Right renal cortex interstitium (tissue), 3 donors: ENCODE measurements at regions not wholly inside any gene's neighbourhood (a gene's known extent, or its start where the extent isn't known, plus 50 kb on each side); places are given as distances from the start of the nearest gene placed in this dataset.
A peak's percentile ranks its signal among the peaks of the same experiment; 100 is the strongest.
"Not testable (repeated sequence)": the region's sequence is repeated elsewhere in the genome, so short reads cannot be mapped to it uniquely, and the experiment has no call there.

ENCODE experiments used
- DNase-seq, 3 donors: peaks; one replicate each; pipeline ENCODE4 v3.0.0-alpha.2; 2013; ENCODE audit warnings: low read depth in 3 of 3, low spot score in 2 of 3

DNA sequence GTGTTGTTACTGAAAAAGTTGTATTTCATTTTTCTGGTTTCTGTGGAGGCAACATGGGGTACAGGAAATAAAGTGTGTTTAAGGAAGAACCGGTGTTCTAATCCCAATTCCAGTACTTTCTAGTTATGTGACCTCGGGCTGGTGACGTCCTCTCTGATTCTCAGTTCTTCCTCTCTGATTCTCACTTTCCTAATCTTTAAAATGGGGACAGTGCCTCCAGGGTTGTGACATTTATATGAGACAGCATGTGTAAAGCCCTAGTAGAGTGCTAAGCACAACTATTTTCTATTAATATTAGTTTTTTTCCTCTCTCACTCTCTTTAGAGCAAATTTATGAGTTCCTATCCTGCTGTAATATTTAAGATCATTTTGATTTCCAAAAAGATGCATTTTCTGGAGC is 50.9 kb upstream of the PTPDC1 start:
- no peak for DNase-seq

GRCh38 chr9:94031946-94032345 is 52.3 kb upstream of the PTPDC1 start:
- no peak for DNase-seq

- no peak for DNase-seq
These were observed 52.9 kb upstream of the PTPDC1 start for GRCh38 chr9:94031380-94031779.

GRCh38 chr9:94030318-94031179 is 53.7 kb upstream of the PTPDC1 start:
- peak; percentile 76 to 87 (median 76) for DNase-seq

GRCh38 chr9:94029932-94030317 is 54.3 kb upstream of the PTPDC1 start:
- no peak for DNase-seq

- no peak for DNase-seq
These were observed 57.4 kb upstream of the PTPDC1 start for GRCh38 chr9:94026816-94027215.

DNA sequence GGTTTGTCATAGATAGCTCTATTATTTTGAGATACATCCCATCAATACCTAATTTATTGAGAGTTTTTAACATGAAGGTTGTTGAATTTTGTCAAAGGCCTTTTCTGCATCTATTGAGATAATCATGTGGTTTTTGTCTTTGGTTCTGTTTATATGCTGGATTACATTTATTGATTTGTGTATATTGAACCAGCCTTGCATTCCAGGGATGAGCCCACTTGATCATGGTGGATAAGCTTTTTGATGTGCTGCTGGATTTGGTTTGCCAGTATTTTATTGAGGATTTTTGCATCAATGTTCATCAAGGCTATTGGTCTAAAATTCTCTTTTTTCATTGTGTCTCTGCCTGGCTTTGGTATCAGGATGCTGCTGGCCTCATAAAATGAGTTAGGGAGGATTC is 61.8 kb upstream of the PTPDC1 start:
- DNase-seq = not testable (repeated sequence)

- not testable (repeated sequence) for DNase-seq
These were observed 63.4 kb upstream of the PTPDC1 start for GRCh38 chr9:94020836-94021235.

DNA sequence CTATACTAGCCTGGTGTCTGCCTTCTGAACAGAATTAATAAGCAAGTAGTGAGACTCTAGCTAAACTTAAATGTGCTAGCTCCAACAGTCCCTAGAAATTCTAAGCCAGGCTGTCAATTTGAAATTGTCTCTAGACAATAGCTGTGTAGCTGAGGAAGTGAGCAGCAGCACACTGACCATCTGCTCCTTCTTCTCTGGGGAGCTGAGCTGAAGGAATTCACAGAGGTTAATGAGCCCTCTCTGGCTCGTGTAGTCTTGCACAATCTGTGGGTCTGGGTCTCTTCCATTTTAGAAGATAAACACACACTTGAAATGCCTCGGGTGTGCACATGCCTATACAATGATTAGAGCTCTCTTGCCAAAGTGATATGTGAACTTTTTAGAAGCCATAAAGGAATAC is 63.5 kb upstream of the BARX1 start:
- no peak for DNase-seq

- no peak for DNase-seq
These were observed 62.9 kb upstream of the BARX1 start for GRCh38 chr9:94017939-94018531.

DNA sequence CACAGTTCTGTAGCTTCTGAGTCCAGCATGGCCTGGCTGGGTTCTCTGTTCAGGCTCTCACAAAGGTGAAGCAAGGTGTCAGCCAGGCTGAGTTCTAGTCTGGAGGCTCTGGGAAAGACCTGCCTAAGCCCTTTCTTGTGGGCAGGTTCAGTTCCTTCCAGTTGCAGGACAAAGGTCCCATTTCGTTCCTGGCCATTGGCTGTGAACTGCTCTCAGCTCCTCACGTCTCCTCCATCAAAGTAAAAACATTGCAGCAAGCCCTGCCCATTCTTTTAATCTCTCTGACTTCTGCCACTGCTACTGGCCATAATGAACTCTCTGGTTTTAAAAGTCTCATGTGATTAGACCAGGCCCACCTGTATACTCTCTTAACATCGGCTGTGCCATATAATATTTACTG is 61.6 kb upstream of the BARX1 start:
- no peak for DNase-seq

DNA sequence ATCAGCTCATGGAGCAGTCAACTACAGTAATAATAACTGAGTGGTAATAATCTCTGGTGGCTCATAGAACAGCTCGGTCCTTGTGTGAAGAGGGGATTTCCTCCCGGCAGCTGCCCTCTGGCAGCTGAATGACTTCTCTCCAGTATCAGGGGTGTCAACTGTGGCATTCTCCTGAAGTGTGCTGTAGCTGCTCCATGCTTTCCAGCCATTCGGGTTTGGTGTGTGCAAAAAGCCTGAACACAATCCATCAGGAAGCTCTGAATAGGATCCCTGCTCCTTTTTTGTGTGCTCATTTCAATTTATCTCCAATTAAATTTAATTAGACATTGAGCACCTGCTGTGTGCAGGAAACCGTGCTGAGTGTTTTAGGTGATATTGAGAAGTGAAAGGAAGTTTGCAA is 59.8 kb upstream of the BARX1 start:
- DNase-seq = no peak

DNA sequence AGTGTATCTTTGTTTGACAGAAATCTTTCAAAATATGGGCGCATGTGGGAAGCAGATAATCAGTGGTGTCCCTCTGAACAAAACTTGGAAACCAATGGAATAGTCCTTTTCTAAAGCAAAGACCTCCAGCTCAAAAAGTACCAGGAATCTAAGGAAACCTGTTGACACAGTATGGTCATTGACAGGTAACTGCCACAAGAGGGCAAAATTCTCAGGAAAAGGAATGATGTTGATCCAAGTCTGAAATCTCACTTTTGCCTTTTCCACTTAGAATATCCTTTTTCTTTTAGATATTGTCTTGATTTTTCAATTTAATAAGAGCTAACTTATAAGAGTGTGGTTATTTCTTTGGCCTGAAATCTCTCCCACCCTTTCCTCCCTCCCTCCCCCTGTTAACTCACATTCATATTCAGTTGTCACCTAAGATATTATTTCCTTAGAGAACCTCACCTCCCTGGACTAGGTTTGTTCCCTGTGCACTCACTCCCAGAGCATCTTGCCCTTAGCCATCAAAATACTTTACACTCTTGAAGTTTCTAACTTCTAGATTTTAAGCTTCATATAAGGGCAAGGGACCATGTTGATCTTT is 59.0 kb upstream of the BARX1 start:
- DNase-seq = no peak

DNA sequence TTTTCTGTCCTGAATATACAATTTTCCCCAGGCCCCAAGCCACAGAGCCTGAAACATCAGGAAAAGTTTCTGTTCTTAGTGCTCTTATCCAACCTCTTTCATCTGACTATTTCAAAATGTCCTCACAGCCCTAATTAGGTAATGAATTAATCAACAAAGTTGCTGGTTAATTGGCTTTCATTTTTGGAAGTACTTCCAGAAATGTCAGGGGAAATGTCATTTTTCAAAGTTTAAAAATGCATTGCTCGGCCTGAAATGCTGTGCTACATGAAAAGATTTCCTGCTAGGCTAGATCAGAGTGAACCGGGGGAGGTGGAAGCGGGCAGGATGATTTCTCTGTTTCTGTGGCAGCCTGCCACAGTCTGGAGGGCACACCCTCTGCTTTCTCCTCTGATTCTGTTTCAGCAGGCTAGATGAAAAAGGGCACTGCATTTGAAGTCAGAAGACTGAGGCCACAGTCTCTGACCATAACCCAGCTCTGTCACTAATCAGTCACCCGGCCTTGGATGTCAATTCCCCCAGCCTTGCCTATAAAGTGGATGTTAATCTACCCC is 55.9 kb upstream of the BARX1 start:
- DNase-seq = no peak

GRCh38 chr9:94005272-94005901 is 50.2 kb upstream of the BARX1 start:
- DNase-seq = no peak
